K562 (cell line): ENCODE measurements at regions not wholly inside any gene's neighbourhood (a gene's known extent, or its start where the extent isn't known, plus 50 kb on each side); places are given as distances from the start of the nearest gene placed in this dataset.

ENCODE experiments used
- ATAC-seq: fragments of 200-7000 bp; cut with Tn5 transposase; 3 replicates; pipeline ENCODE4 v1.9.1; 2020; ENCODE audit warnings: moderate library complexity
- BruUV-seq: library from RNA; stranded (reverse); fragments of 400-500 nt; replicated peaks from 2 replicates; lab custom pipeline; 2021; lab: Mats Ljungman, UMichigan
- CTCF ChIA-PET: fragments of 300-600 bp; formaldehyde crosslinking; extraction: SDS; loops from one replicate; lab custom pipeline; 2021; ENCODE audit warnings: low intra/inter-chr PET ratio; lab: Yijun Ruan, JAX
- POLR2A ChIA-PET: fragments of 300-600, 350-650 bp; sonication (Branson Sonifier 250); formaldehyde crosslinking; extraction: SDS; loops from one replicate; lab custom pipeline; 2021; ENCODE audit warnings: antibody characterized with exemption, inconsistent platforms; lab: Yijun Ruan, JAX
- DNase-seq, 4 experiments: peaks; one replicate each; pipeline versions ENCODE4 v3.0.0 to v3.0.0-alpha.2; 2011 to 2018; ENCODE audit warnings: low spot score in 3 of 4, mixed read lengths in 3 of 4; ENCODE audit errors: extremely low read depth in 1 of 4
- FAIRE-seq: peaks from 2 replicates; lab custom pipeline; 2011; peaks lifted over from hg19 to GRCh38; lab: Jason Lieb, UNC
- H2AFZ ChIP-seq: 2 replicates; pipeline ENCODE4 v1.6.0; 2011; ENCODE audit warnings: low read depth, low read length, control low read depth, inconsistent platforms
- H3K27ac ChIP-seq: fragments of 200-600 bp; 3 replicates; pipeline ENCODE4 v1.8.0; 2011; ENCODE audit warnings: low read depth, mild to moderate bottlenecking, control low read depth, inconsistent platforms, low read length, moderate library complexity, mixed read lengths; ENCODE audit errors: extremely low read depth
- H3K27me3 ChIP-seq, 2 experiments: fragments of 300-600 bp in 1 of 2; 2 replicates in 1 of 2; 3 replicates in 1 of 2; pipeline versions ENCODE4 v1.6.0 to v1.8.0; 2011; ENCODE audit warnings: inconsistent platforms in 2 of 2, low read length in 2 of 2, mild to moderate bottlenecking in 1 of 2, mixed read lengths in 1 of 2, moderate library complexity in 1 of 2; ENCODE audit not compliant: control insufficient read depth in 2 of 2, insufficient read depth in 2 of 2
- H3K36me3 ChIP-seq: fragments of 300-600 bp; 3 replicates; pipeline ENCODE4 v1.8.0; 2011; ENCODE audit warnings: mild to moderate bottlenecking, low read length, inconsistent platforms; ENCODE audit not compliant: control insufficient read depth, insufficient read depth
- H3K4me1 ChIP-seq, 2 experiments: fragments of 200-600 bp in 1 of 2; replicated peaks in 1 of 2; 2 replicates in 1 of 2; 3 replicates in 1 of 2; pipeline versions ENCODE4 v1.5.1 to v1.8.0; 2011; ENCODE audit warnings: inconsistent platforms in 2 of 2, low read length in 2 of 2, mild to moderate bottlenecking in 1 of 2, mixed read lengths in 1 of 2, moderate library complexity in 1 of 2; ENCODE audit not compliant: control insufficient read depth in 2 of 2, insufficient read depth in 2 of 2
- H3K4me2 ChIP-seq: 2 replicates; pipeline ENCODE4 v1.6.1; 2011; ENCODE audit warnings: low read length, control low read depth, inconsistent platforms, mixed read lengths; ENCODE audit not compliant: insufficient read depth
- H3K4me3 ChIP-seq: fragments of 200-600 bp; sonication (generic), shearing (Covaris generic); 2 replicates; pipeline ENCODE4 v1.5.1; 2016; ENCODE audit warnings: control low read depth, inconsistent platforms
- H3K79me2 ChIP-seq: fragments of 200-600 bp; 3 replicates; pipeline ENCODE4 v1.8.0; 2011; ENCODE audit warnings: low read length, inconsistent platforms; ENCODE audit not compliant: control insufficient read depth, insufficient read depth
- H3K9ac ChIP-seq, 2 experiments: 2 replicates each; pipeline versions ENCODE4 v1.6.0 to v1.6.1; 2011; ENCODE audit warnings: low read depth in 2 of 2, low read length in 2 of 2, control low read depth in 1 of 2, inconsistent platforms in 1 of 2, mild to moderate bottlenecking in 1 of 2, mixed read lengths in 1 of 2; ENCODE audit not compliant: insufficient read depth in 1 of 2
- H3K9me1 ChIP-seq: one replicate; pipeline ENCODE4 v1.6.0; 2011; ENCODE audit warnings: inconsistent platforms, mild to moderate bottlenecking, low read length, moderate library complexity; ENCODE audit not compliant: control insufficient read depth, insufficient read depth
- H3K9me3 ChIP-seq: replicated peaks from 2 replicates; pipeline ENCODE4 v1.5.1; 2011; ENCODE audit warnings: low read depth, low read length, inconsistent platforms; ENCODE audit not compliant: control insufficient read depth, insufficient read depth
- H4K20me1 ChIP-seq: replicated peaks from 2 replicates; pipeline ENCODE4 v1.6.1; 2011; ENCODE audit warnings: low read length, inconsistent platforms, mixed read lengths; ENCODE audit not compliant: control insufficient read depth, insufficient read depth
- BRD9 ChIP-seq: fragments of 450-650 bp; IDR thresholded peaks from 2 replicates; pipeline ENCODE4 v1.6.1; 2018; ENCODE audit warnings: low read depth; ENCODE audit not compliant: partially characterized antibody
- FOXO4 ChIP-seq: fragments of 450-650 bp; formaldehyde crosslinking; IDR thresholded peaks from 2 replicates; pipeline ENCODE4 v1.4.0; 2020; ENCODE audit warnings: mild to moderate bottlenecking, moderate library complexity
- HDAC3 ChIP-seq: fragments of 450-650 bp; IDR thresholded peaks from 2 replicates; pipeline ENCODE4 v1.6.1; 2018; ENCODE audit warnings: borderline replicate concordance, mild to moderate bottlenecking, moderate library complexity; ENCODE audit not compliant: partially characterized antibody
- HMG20A ChIP-seq: fragments of 450-650 bp; formaldehyde crosslinking; conservative IDR thresholded peaks from 2 replicates; pipeline ENCODE4 v1.4.0; 2020; ENCODE audit warnings: mild to moderate bottlenecking, mixed read lengths
- RFX1 ChIP-seq: fragments of 450-650 bp; IDR thresholded peaks from 2 replicates; pipeline ENCODE4 v1.6.1; 2016; ENCODE audit warnings: mild to moderate bottlenecking, moderate library complexity
- RUNX1 ChIP-seq: sonication (generic); IDR thresholded peaks from 2 replicates; pipeline ENCODE4 v1.6.1; 2016; ENCODE audit warnings: antibody characterized with exemption, low read depth
- SMARCB1 ChIP-seq: IDR thresholded peaks from 2 replicates; pipeline ENCODE4 v1.6.1; 2011; ENCODE audit warnings: improper control_type of control experiment, low read depth; ENCODE audit not compliant: insufficient read length
- ZBTB2 ChIP-seq: fragments of 450-650 bp; IDR thresholded peaks from 2 replicates; pipeline ENCODE4 v1.6.1; 2016; ENCODE audit warnings: antibody characterized with exemption
- ZNF512 ChIP-seq: IDR thresholded peaks from 2 replicates; pipeline ENCODE4 v1.6.1; 2016; ENCODE audit warnings: missing genetic modification characterization, missing compliant biosample characterization
- WGBS: fragments of 100-300 bp; shearing (Covaris generic); methylation state at CpG from one replicate; pipeline ENCODE4 v1.1.6; 2016; ENCODE audit warnings: low coverage, mixed read lengths; ENCODE audit not compliant: insufficient coverage; ENCODE audit errors: missing lambda C conversion rate; 5-methylcytosine and 5-hydroxymethylcytosine counted together
- in situ Hi-C: fragments of 300-500 bp; cut with MboI; formaldehyde crosslinking; loops from 4 replicates; pipeline ENCODE4 v1.15.0; 2018; ENCODE audit warnings: inconsistent platforms, mixed read lengths
- intact Hi-C: fragments of 100-400 bp; cut with micrococcal nuclease; formaldehyde crosslinking; loops from 2 replicates; pipeline ENCODE4 v1.14.2; 2022

- in situ Hi-C loops = no loop called here
- Histone ChIP-seq H3K27me3 (no peaks in the 10 kb centered on the region), H3K4me1 (no peaks in the 10 kb centered on the region), H3K79me2 (no peaks in the 10 kb centered on the region), H3K36me3 (no peaks in the 10 kb centered on the region), H3K4me3 (no peak overlapping the region), H3K9me1 (no peaks in the 10 kb centered on the region), H3K27ac (no peak overlapping the region), H3K9ac (no peak overlapping the region), H4K20me1 (no peaks in the 10 kb centered on the region), H2AFZ (no peak overlapping the region), H3K9me3 (no peaks in the 10 kb centered on the region), H3K4me2 (no peak overlapping the region)
- intact Hi-C loops = no loop called here
- TF ChIP-seq BRD9 (no peak), RUNX1 (no peak), SMARCB1 (no peak), HDAC3 (no peak), RFX1 (no peak), ZNF512 (no peak), ZBTB2 (no peak), FOXO4 (CRISPR knock-in tag) (no peak), HMG20A (no peak)
- ATAC-seq = no peak
- no peak for FAIRE-seq
- POLR2A ChIA-PET = no interaction called here
- DNase-seq = no peak
- 0% methylated on average over 2 of the region's 2 CpGs for WGBS
- CTCF ChIA-PET = no interaction called here
- BruUV-seq = no TSS peak
These were observed 292.1 kb downstream of the GASK1B start for GRCh38 chr4:157880761-157881160.
